ENCODE measurements at regions not wholly inside any gene's neighbourhood (a gene's known extent, or its start where the extent isn't known, plus 50 kb on each side); places are given as distances from the start of the nearest gene placed in this dataset.

DNA sequence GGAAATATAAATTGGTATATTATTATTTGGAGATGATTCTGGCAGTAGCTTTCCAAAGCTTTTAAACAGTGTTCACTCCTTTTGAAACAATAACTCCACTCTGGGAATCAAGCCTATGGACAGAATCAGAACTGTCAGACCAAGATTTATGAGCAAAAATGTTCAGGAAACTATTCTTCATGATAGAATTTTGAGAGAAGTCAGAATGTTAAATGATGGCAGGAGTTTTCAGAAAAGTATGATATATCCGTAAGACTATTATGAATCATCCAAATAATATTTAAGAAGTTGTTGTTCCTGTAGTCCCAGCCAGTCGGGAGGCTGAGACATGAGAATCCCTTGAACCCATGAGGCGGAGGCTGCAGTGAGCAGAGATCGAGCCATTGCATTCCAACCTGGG, 50.5 kb upstream of the ADGRG2 start:
- Histone ChIP-seq H3K36me3 (no peaks in the 10 kb centered on the region), H3K27ac (no peak overlapping the region), H3K4me1 (no peaks in the 10 kb centered on the region), H3K9me3 (peaks cover 0 to 7% (median 0%) of the 10 kb centered on the region in 4 donors), H3K4me3 (no peak overlapping the region), H3K27me3 (no peaks in the 10 kb centered on the region)
- DNase-seq, result no peak
- 74 to 89% (median 82%) methylated on average over 4 of the region's 4 CpGs for WGBS, 5 donors
- TF ChIP-seq EP300 (IDR thresholded peaks at IDR 0.05), result no peak
- TF ChIP-seq POLR2A (IDR thresholded peaks at IDR 0.05), result no peak
- TF ChIP-seq, protein P1, sequence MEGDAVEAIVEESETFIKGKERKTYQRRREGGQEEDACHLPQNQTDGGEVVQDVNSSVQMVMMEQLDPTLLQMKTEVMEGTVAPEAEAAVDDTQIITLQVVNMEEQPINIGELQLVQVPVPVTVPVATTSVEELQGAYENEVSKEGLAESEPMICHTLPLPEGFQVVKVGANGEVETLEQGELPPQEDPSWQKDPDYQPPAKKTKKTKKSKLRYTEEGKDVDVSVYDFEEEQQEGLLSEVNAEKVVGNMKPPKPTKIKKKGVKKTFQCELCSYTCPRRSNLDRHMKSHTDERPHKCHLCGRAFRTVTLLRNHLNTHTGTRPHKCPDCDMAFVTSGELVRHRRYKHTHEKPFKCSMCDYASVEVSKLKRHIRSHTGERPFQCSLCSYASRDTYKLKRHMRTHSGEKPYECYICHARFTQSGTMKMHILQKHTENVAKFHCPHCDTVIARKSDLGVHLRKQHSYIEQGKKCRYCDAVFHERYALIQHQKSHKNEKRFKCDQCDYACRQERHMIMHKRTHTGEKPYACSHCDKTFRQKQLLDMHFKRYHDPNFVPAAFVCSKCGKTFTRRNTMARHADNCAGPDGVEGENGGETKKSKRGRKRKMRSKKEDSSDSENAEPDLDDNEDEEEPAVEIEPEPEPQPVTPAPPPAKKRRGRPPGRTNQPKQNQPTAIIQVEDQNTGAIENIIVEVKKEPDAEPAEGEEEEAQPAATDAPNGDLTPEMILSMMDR (IDR thresholded peaks at IDR 0.05), result no peak
- TF ChIP-seq POLR2AphosphoS5 (IDR thresholded peaks at IDR 0.05), result no peak
- intact Hi-C loops (cut with DNase I; ENCODE audit: low total_unique reads), result no loop called here

DNA sequence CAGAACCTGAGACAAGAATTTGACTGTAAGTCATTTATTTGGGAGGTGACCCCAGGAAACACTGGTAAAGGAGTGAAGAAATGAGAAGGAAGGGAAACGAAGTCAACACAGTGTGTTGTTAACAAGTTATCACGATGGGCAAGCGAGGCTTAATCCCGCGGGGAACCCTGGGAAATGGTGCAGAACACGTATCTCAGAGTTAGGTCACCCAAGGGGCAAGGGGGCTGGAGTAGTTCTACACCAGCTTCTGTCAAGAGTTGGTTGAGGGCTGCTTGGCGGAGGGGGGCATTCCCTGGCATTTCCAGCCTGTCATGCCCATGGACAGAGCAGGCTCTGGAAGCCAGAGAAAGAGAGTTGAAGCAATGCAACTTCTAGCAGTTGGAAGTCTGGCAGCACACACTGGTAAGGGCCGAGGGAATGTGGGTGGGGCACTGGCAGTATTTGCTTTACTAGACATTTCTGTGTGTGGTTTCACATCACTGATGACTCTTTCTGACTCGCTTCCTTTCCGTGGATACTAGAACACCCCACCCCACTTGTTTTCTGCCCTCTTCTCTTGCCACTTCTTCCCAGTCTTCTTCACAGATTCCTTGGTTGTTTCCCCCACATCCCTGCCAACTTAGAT, 52.2 kb upstream of the ADGRG2 start:
- Histone ChIP-seq H3K9me3 (no peaks in the 10 kb centered on the region), H3K27ac (no peak overlapping the region), H3K4me1 (no peaks in the 10 kb centered on the region), H3K27me3 (no peaks in the 10 kb centered on the region), H3K36me3 (no peaks in the 10 kb centered on the region), H3K4me3 (no peak overlapping the region)
- peak in 1 of 2 donors; percentile 43 for DNase-seq
- intact Hi-C loops (cut with DNase I; ENCODE audit: low total_unique reads), result no loop called here
- 43 to 66% (median 56%) methylated on average over 9 to 10 of the region's 10 CpGs for WGBS, 5 donors
- TF ChIP-seq, protein P1 (IDR thresholded peaks at IDR 0.05), result no peak
- no peak for TF ChIP-seq POLR2AphosphoS5 (IDR thresholded peaks at IDR 0.05)
- TF ChIP-seq POLR2A (IDR thresholded peaks at IDR 0.05), result no peak
- TF ChIP-seq EP300 (IDR thresholded peaks at IDR 0.05), result no peak

DNA sequence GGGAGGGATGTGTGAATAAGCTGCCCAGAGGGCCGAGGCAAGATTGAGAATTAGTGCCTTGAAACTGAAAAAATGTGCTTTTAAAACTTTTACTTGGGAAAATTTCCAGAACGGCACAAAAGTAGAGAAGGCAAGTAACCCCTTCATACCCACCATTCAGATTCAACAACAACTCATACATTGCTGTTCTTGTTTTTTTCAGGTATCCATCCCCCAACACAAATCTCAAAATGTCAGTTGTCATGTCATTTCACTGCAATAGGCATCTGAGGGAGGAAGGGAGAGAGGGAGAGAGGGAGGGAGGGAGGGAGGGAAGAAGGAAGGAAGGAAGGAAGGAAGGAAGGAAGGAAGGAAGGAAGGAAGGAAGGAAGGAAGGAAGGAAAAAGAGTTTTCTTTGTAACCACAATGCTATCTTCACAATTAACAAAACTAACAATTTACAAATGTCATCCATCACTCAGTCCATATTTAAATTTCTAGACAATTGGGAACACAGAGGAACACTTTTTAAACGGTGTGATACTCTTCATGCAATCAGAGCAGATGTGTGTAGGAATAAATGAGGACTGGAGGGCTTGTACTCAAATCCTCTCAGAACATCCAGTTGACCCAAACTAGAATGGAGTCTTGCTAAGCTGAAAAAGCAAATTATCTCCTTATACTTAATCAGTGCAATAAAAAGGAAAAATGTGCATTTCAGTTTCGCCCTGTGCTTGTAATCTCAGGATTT, 54.8 kb upstream of the ADGRG2 start:
- Histone ChIP-seq H3K9me3 (no peaks in the 10 kb centered on the region), H3K27ac (no peak overlapping the region), H3K36me3 (no peaks in the 10 kb centered on the region), H3K4me1 (no peaks in the 10 kb centered on the region), H3K4me3 (no peak overlapping the region), H3K27me3 (no peaks in the 10 kb centered on the region)
- DNase-seq, result no peak
- WGBS, 5 donors, result 32 to 43% (median 42%) methylated on average over 4 of the region's 4 CpGs
- TF ChIP-seq, protein P1 (IDR thresholded peaks at IDR 0.05), result no peak
- TF ChIP-seq POLR2A (IDR thresholded peaks at IDR 0.05) (no peak), EP300 (IDR thresholded peaks at IDR 0.05) (no peak), POLR2AphosphoS5 (IDR thresholded peaks at IDR 0.05) (no peak)
- intact Hi-C loops (cut with DNase I; ENCODE audit: low total_unique reads), result no loop called here

DNA sequence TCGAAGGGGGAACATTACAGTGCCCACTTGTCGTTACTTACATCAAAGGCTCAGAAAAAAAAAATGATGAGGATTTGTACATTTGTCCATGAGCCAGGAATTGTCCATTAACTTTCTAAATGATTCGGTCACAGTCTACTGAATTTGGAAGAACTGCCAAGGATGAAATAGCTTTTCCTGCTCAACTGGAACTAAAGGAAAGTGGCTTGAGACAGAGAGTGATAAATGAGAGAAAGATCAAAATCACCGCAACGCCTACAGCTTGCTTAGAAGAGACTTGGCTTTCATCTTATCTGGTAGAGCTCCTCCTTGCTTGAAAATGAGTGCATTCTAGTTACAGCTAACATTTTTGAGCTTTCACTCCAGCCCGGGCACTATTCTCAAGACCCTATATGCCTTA, 55.5 kb upstream of the ADGRG2 start:
- no peak overlapping the region for H3K4me3 ChIP-seq
- H3K36me3 ChIP-seq, result no peaks in the 10 kb centered on the region
- no peak for TF ChIP-seq POLR2A (IDR thresholded peaks at IDR 0.05)
- TF ChIP-seq, protein P1 (IDR thresholded peaks at IDR 0.05), result no peak
- no peak for TF ChIP-seq EP300 (IDR thresholded peaks at IDR 0.05)
- DNase-seq, result peak in 1 of 2 donors; percentile 29
- H3K27me3 ChIP-seq, result no peaks in the 10 kb centered on the region
- no peaks in the 10 kb centered on the region for H3K9me3 ChIP-seq
- no peaks in the 10 kb centered on the region for H3K4me1 ChIP-seq
- H3K27ac ChIP-seq, result no peak overlapping the region
- WGBS, 5 donors, result 38 to 62% (median 58%) methylated on average over 6 of the region's 6 CpGs
- intact Hi-C loops (cut with DNase I; ENCODE audit: low total_unique reads), result no loop called here
